NB4 (cell line): ENCODE measurements at regions not wholly inside any gene's neighbourhood (a gene's known extent, or its start where the extent isn't known, plus 50 kb on each side); places are given as distances from the start of the nearest gene placed in this dataset.

Source experiments
- CTCF ChIP-seq: IDR thresholded peaks from one replicate; pipeline ENCODE4 v1.5.1; 2012; ENCODE audit warnings: low read depth, low read length
- POLR2A ChIP-seq: IDR thresholded peaks from 2 replicates; pipeline ENCODE4 v1.6.1; 2011; ENCODE audit warnings: mild to moderate bottlenecking; ENCODE audit not compliant: insufficient read length; ENCODE audit errors: extremely low read depth

GRCh38 chr11:45723397-45723796, 58.0 kb upstream of the CHST1 start:
- no peak for TF ChIP-seq CTCF
- TF ChIP-seq POLR2A = no peak
